ENCODE measurements at regions not wholly inside any gene's neighbourhood (a gene's known extent, or its start where the extent isn't known, plus 50 kb on each side); places are given as distances from the start of the nearest gene placed in this dataset.

GRCh38 chr15:24764375-24765171 lies 89.0 kb downstream of the NPAP1 start:
- Histone ChIP-seq H2BK15ac (ENCODE audit: low read length) (no peak overlapping the region), H3K4me2 (ENCODE audit: insufficient read depth in 1 of 2, low read depth in 2 of 2, low read length in 2 of 2) (no peak overlapping the region), H2AFZ (ENCODE audit: low read length) (no peak overlapping the region), H3K4ac (replicated peaks; ENCODE audit: insufficient read length, low read depth, low read length) (no peak overlapping the region), H3K4me1 (replicated peaks in 1 of 4; ENCODE audit: control insufficient read depth in 3 of 4, insufficient read depth in 4 of 4, low read length in 3 of 4) (no peaks in the 10 kb centered on the region; a peak in 1 of 7 replicates), H4K91ac (replicated peaks; ENCODE audit: insufficient read length, low read length) (no peak overlapping the region), H4K8ac (ENCODE audit: extremely low read depth, insufficient read depth, low read length) (peak overlapping the region; percentile 57; the same call in 1 of the 2 replicates), H3K56ac (replicated peaks; ENCODE audit: insufficient read length, low read depth, low read length) (no peak overlapping the region), H2BK120ac (replicated peaks; ENCODE audit: low read depth, low read length) (no peak overlapping the region), H3K18ac (ENCODE audit: extremely low read depth, low read length) (no peak overlapping the region), H4K5ac (ENCODE audit: insufficient read length, low read depth, low read length) (no peak overlapping the region), H3K9me3 (ENCODE audit: insufficient read depth in 2 of 2, low read depth in 1 of 2, low read length in 1 of 2) (peaks cover 0 to 7% of the 10 kb centered on the region in 2 experiments; a peak in 2 of 4 replicates), H3K27me3 (replicated peaks in 1 of 4; ENCODE audit: control insufficient read depth in 3 of 4, extremely low read depth in 1 of 4, insufficient read depth in 3 of 4, low read length in 3 of 4) (no peaks in the 10 kb centered on the region), H3K79me2 (ENCODE audit: control insufficient read depth in 1 of 2, insufficient read depth in 2 of 2, low read length in 2 of 2) (no peaks in the 10 kb centered on the region), H2AK5ac (ENCODE audit: low read depth, low read length) (no peak overlapping the region), H2BK12ac (ENCODE audit: low read depth, low read length) (no peak overlapping the region), H3K23ac (ENCODE audit: insufficient read length) (no peak overlapping the region), H3K36me3 (ENCODE audit: control insufficient read depth in 2 of 4, insufficient read depth in 4 of 4, low read length in 3 of 4) (no peaks in the 10 kb centered on the region), H3K4me3 (ENCODE audit: extremely low read depth in 1 of 4, insufficient read depth in 2 of 4, low read depth in 3 of 4, low read length in 4 of 4) (no peak overlapping the region), H3K9ac (replicated peaks in 1 of 4; ENCODE audit: extremely low read depth in 1 of 4, low read depth in 3 of 4, low read length in 3 of 4) (no peak overlapping the region), H2BK20ac (ENCODE audit: low read length) (no peak overlapping the region), H3K79me1 (ENCODE audit: low read depth, low read length) (no peaks in the 10 kb centered on the region), H3K23me2 (ENCODE audit: low read depth, low read length) (no peaks in the 10 kb centered on the region), H4K20me1 (replicated peaks in 1 of 2; ENCODE audit: control insufficient read depth in 1 of 2, insufficient read depth in 2 of 2, low read length in 2 of 2) (no peaks in the 10 kb centered on the region), H2BK5ac (ENCODE audit: low read depth, low read length) (no peak overlapping the region), H3K27ac (ENCODE audit: low read depth, low read length) (no peak overlapping the region), H3K14ac (ENCODE audit: insufficient read length) (no peak overlapping the region)
- ChIA-PET POLR2A (ENCODE audit: partially characterized antibody) (interaction anchor here (0.7 kb wide), 1 partner anchor 53 kb away, joined by 3 read pairs; no protein-coding TSS in a partner anchor), CTCF (ENCODE audit: partially characterized antibody) (interaction anchor here (0.6 to 1.8 kb wide), 3 partner anchors 81 to 1121 kb away, joined by 3 read pairs; no protein-coding TSS in a partner anchor)
- WGBS, 2 experiments (ENCODE audit: extremely low coverage in 1 of 2, insufficient coverage in 1 of 2, insufficient read length in 1 of 2, insufficient replicate concordance in 2 of 2, low coverage in 1 of 2, low lambda C conversion rate in 2 of 2, missing lambda C conversion rate in 1 of 2) = 87% methylated on average over 7 of the region's 7 CpGs; no CpG with 5 or more reads in 1 of the 2 experiments
- FAIRE-seq = no peak
- DNase-seq (ENCODE audit: low read depth in 1 of 2, low spot score in 2 of 2) = no peak
- TF ChIP-seq ATF2 (IDR thresholded peaks at IDR 0.05; ENCODE audit: low read length) (no peak), PHF8 (conservative IDR thresholded peaks at IDR 0.05; ENCODE audit: low read depth, low read length) (no peak), CBX8 (IDR thresholded peaks at IDR 0.05; ENCODE audit: borderline replicate concordance, low read depth, low read length) (no peak), MAX (IDR thresholded peaks at IDR 0.05) (no peak), RBBP5 (IDR thresholded peaks at IDR 0.05; ENCODE audit: borderline replicate concordance, low read depth, low read length) (no peak), SIN3A (conservative IDR thresholded peaks at IDR 0.05 in 1 of 2, IDR thresholded peaks at IDR 0.05 in 1 of 2; ENCODE audit: low read depth in 1 of 2, low read length in 2 of 2) (no peak), SP4 (IDR thresholded peaks at IDR 0.05; ENCODE audit: low read length) (no peak), POLR2A (IDR thresholded peaks at IDR 0.05; ENCODE audit: control extremely low read depth in 1 of 2, low read depth in 2 of 2, low read length in 2 of 2) (no peak), CEBPB (IDR thresholded peaks at IDR 0.05; ENCODE audit: low read depth, low read length) (no peak), SAP30 (IDR thresholded peaks at IDR 0.05; ENCODE audit: insufficient read depth, insufficient replicate concordance, low read length) (no peak), TEAD4 (IDR thresholded peaks at IDR 0.05; ENCODE audit: low read depth, low read length) (no peak)
